GM12891 (cell line): ENCODE measurements at regions not wholly inside any gene's neighbourhood (a gene's known extent, or its start where the extent isn't known, plus 50 kb on each side); places are given as distances from the start of the nearest gene placed in this dataset.

ENCODE experiments used
- POLR2A ChIP-seq: IDR thresholded peaks from 2 replicates; pipeline ENCODE4 v1.6.1; 2011; ENCODE audit warnings: low read depth, low read length, control low read depth
- POLR2AphosphoS5 ChIP-seq: IDR thresholded peaks from 2 replicates; pipeline ENCODE4 v1.6.1; 2011; ENCODE audit warnings: low read depth, low read length, control low read depth
- POU2F2 ChIP-seq: IDR thresholded peaks from 2 replicates; pipeline ENCODE4 v1.6.1; 2011; ENCODE audit warnings: low read depth, mild to moderate bottlenecking, control low read depth, low read length, moderate library complexity
- SPI1 ChIP-seq: IDR thresholded peaks from 2 replicates; pipeline ENCODE4 v1.6.1; 2011; ENCODE audit warnings: low read depth, low read length, control low read depth
- TAF1 ChIP-seq: IDR thresholded peaks from 2 replicates; pipeline ENCODE4 v1.6.1; 2011; ENCODE audit warnings: low read depth, low read length, control low read depth

GRCh38 chr9:106722051-106722753 is 140.8 kb upstream of the ZNF462 start:
- TF ChIP-seq POLR2A (no peak), POLR2AphosphoS5 (no peak), TAF1 (no peak), SPI1 (no peak), POU2F2 (no peak)
